HepG2 (cell line): ENCODE measurements at regions not wholly inside any gene's neighbourhood (a gene's known extent, or its start where the extent isn't known, plus 50 kb on each side); places are given as distances from the start of the nearest gene placed in this dataset.

Experiments used
- ATAC-seq: fragments of 200-7000 bp; cut with Tn5 transposase; 3 replicates; pipeline ENCODE4 v1.9.1; 2020; ENCODE audit warnings: mild to moderate bottlenecking, moderate library complexity
- BruUV-seq: library from RNA; stranded (reverse); fragments of 400-500 nt; replicated peaks from 2 replicates; lab custom pipeline; 2021; lab: Mats Ljungman, UMichigan
- CTCF ChIA-PET: fragments of 300-600 bp; formaldehyde crosslinking; extraction: SDS; loops from one replicate; lab custom pipeline; 2021; ENCODE audit warnings: low total read pairs, inconsistent platforms, low intra/inter-chr PET ratio; lab: Yijun Ruan, JAX
- POLR2A ChIA-PET: fragments of 350-600 bp; sonication (Branson Sonifier 250); formaldehyde crosslinking; loops from one replicate; lab custom pipeline; 2020; ENCODE audit warnings: antibody characterized with exemption, inconsistent platforms; lab: Yijun Ruan, JAX
- DNase-seq: peaks from one replicate; pipeline ENCODE4 v3.0.0-alpha.2; 2015; ENCODE audit warnings: low spot score
- FAIRE-seq: peaks from 3 replicates; lab custom pipeline; 2011; peaks lifted over from hg19 to GRCh38; lab: Jason Lieb, UNC
- H2AFZ ChIP-seq: one replicate; pipeline ENCODE4 v1.6.1; 2011; ENCODE audit warnings: low read length, inconsistent platforms
- H3K27ac ChIP-seq: fragments of 300-600 bp; 3 replicates; pipeline ENCODE4 v1.8.0; 2011; ENCODE audit warnings: mixed run types, mild to moderate bottlenecking, mixed read lengths, low read length, inconsistent platforms; ENCODE audit not compliant: insufficient read depth; ENCODE audit errors: extremely low read length
- H3K27me3 ChIP-seq, 2 experiments: fragments of 200-600 bp in 1 of 2; 2 replicates in 1 of 2; 3 replicates in 1 of 2; pipeline versions ENCODE4 v1.6.0 to v1.8.0; 2011; ENCODE audit warnings: low read length in 2 of 2, mild to moderate bottlenecking in 2 of 2, moderate library complexity in 2 of 2, inconsistent platforms in 1 of 2; ENCODE audit not compliant: insufficient read depth in 2 of 2, control insufficient read depth in 1 of 2
- H3K36me3 ChIP-seq, 2 experiments: fragments of 200-600 bp in 1 of 2; replicated peaks in 1 of 2; 2 replicates in 1 of 2; 3 replicates in 1 of 2; pipeline versions ENCODE4 v1.5.1 to v1.8.0; 2011; ENCODE audit warnings: low read length in 2 of 2, inconsistent platforms in 1 of 2; ENCODE audit not compliant: insufficient read depth in 2 of 2, control insufficient read depth in 1 of 2
- H3K4me1 ChIP-seq: 2 replicates; pipeline ENCODE4 v1.5.1; 2012; ENCODE audit warnings: low read length, inconsistent platforms; ENCODE audit not compliant: insufficient read depth
- H3K4me2 ChIP-seq: 2 replicates; pipeline ENCODE4 v1.6.0; 2011; ENCODE audit warnings: low read depth, low read length, inconsistent platforms
- H3K4me3 ChIP-seq, 3 experiments: fragments of 200-600 bp in 1 of 3; sonication (generic), shearing (Covaris generic) in 1 of 3; replicated peaks in 1 of 3; 2 replicates each; pipeline ENCODE4 v1.5.1; 2011 to 2016; ENCODE audit warnings: low read length in 3 of 3, inconsistent platforms in 2 of 3, low read depth in 2 of 3, mild to moderate bottlenecking in 2 of 3, control low read depth in 1 of 3, mixed read lengths in 1 of 3; ENCODE audit not compliant: insufficient read depth in 1 of 3
- H3K79me2 ChIP-seq: one replicate; pipeline ENCODE4 v1.6.1; 2011; ENCODE audit warnings: low read length, inconsistent platforms; ENCODE audit not compliant: insufficient read depth
- H3K9ac ChIP-seq: 2 replicates; pipeline ENCODE4 v1.6.0; 2011; ENCODE audit warnings: mild to moderate bottlenecking, low read depth, low read length, inconsistent platforms; ENCODE audit not compliant: insufficient read depth
- H3K9me3 ChIP-seq: 2 replicates; pipeline ENCODE4 v1.5.1; 2012; ENCODE audit warnings: mild to moderate bottlenecking, low read length
- H4K20me1 ChIP-seq: 2 replicates; pipeline ENCODE4 v1.6.0; 2011; ENCODE audit warnings: inconsistent platforms, mild to moderate bottlenecking, low read length, moderate library complexity; ENCODE audit not compliant: insufficient read depth
- MXD4 ChIP-seq: IDR thresholded peaks from 2 replicates; pipeline ENCODE4 v1.6.1; 2016; ENCODE audit warnings: mild to moderate bottlenecking, missing biosample characterization, missing genetic modification reagents
- ZKSCAN8 ChIP-seq: IDR thresholded peaks from 2 replicates; pipeline ENCODE4 v1.6.1; 2016; ENCODE audit warnings: borderline replicate concordance, missing genetic modification reagents, missing compliant biosample characterization
- WGBS: methylation state at CpG from one replicate; pipeline ENCODE4 v1.1.6; 2017; ENCODE audit warnings: low lambda C conversion rate; 5-methylcytosine and 5-hydroxymethylcytosine counted together
- in situ Hi-C: cut with HindIII; loops from 2 replicates; pipeline ENCODE4 v1.10.0; 2017; ENCODE audit warnings: low pct_unique_long_range_greater_than_20kb; ENCODE audit not compliant: extremely low pct_ligation_motif_present
- intact Hi-C: fragments of 100-400 bp; cut with micrococcal nuclease; formaldehyde crosslinking; loops from one replicate; pipeline ENCODE4 v1.10.0; 2022; ENCODE audit not compliant: unreplicated experiment
- TF ChIP-seq, protein P1 (sequence below): sonication (generic); formaldehyde crosslinking; IDR thresholded peaks from 2 replicates; pipeline ENCODE4 v1.5.0; 2020; ENCODE audit warnings: missing genetic modification reagents, mild to moderate bottlenecking, borderline replicate concordance
- TF ChIP-seq, protein P2 (sequence below): sonication (generic); formaldehyde crosslinking; IDR thresholded peaks from 2 replicates; pipeline ENCODE4 v1.5.1; 2020; ENCODE audit warnings: missing genetic modification reagents, mild to moderate bottlenecking, borderline replicate concordance
- TF ChIP-seq, protein P3 (sequence below): sonication (generic); formaldehyde crosslinking; IDR thresholded peaks from 2 replicates; pipeline ENCODE4 v1.4.0; 2020; ENCODE audit warnings: low read depth, mild to moderate bottlenecking, missing genetic modification reagents
- TF ChIP-seq, protein P4 (sequence below): sonication (generic); formaldehyde crosslinking; IDR thresholded peaks from 2 replicates; pipeline ENCODE4 v1.5.0; 2020; ENCODE audit warnings: mild to moderate bottlenecking, missing genetic modification reagents, borderline replicate concordance
- TF ChIP-seq, protein P5 (sequence below): IDR thresholded peaks from 2 replicates; pipeline ENCODE4 v1.6.1; 2016; ENCODE audit warnings: mild to moderate bottlenecking
- TF ChIP-seq, protein P6 (sequence below): sonication (generic); formaldehyde crosslinking; conservative IDR thresholded peaks from 2 replicates; pipeline ENCODE4 v1.4.0; 2020; ENCODE audit warnings: missing genetic modification reagents
- TF ChIP-seq, protein P7 (sequence below): sonication (generic); formaldehyde crosslinking; IDR thresholded peaks from 2 replicates; pipeline ENCODE4 v1.8.0; 2022; ENCODE audit warnings: low read depth, missing genetic modification reagents
- TF ChIP-seq, protein P8 (sequence below): sonication (generic); formaldehyde crosslinking; IDR thresholded peaks from 2 replicates; pipeline ENCODE4 v1.5.1; 2020; ENCODE audit warnings: missing genetic modification reagents, mild to moderate bottlenecking, borderline replicate concordance

DNA sequence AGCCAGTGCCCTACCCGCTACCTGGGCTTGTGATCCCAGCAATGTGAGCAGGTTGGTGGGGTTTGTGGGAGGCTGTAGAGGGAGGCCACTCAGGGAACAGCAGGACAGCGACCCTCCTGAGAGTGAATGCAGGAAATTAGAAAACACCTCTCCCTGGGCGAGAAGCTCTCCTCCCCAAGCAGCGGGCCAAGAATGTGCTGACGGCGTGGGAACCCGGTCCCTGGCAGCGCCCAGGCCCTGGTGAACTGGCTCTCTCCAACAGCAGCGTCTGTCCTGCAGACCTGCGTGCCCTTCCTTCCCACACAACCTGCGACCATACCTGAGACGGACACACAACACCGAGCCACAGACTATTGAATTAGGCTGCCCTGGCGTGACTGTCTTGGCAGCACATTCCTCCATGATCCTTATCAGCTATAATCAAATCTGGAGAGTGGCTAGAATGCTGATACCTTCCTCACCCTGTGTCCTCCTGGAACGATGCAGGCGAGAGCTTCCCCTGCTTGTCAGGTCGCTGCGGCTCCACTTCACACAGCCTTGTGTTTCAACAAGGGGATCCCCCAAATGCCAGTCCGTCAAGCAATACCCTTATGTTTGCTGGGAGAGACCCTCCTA, 114.8 kb upstream of the GSC start:
- CTCF ChIA-PET = no interaction called here
- ATAC-seq = no peak
- no peak overlapping the region for H3K4me2 ChIP-seq
- H3K27me3 ChIP-seq = peaks cover 4 to 53% of the 10 kb centered on the region in 2 experiments; a peak in 4 of 5 replicates
- no peaks in the 10 kb centered on the region for H3K9me3 ChIP-seq
- POLR2A ChIA-PET = no interaction called here
- WGBS = 20% methylated on average over 7 of the region's 19 CpGs
- H3K4me3 ChIP-seq = no peak overlapping the region
- no peaks in the 10 kb centered on the region for H3K36me3 ChIP-seq
- DNase-seq = no peak
- H3K27ac ChIP-seq = no peak overlapping the region
- H3K79me2 ChIP-seq = no peaks in the 10 kb centered on the region
- intact Hi-C loops = no loop called here
- no peaks in the 10 kb centered on the region for H4K20me1 ChIP-seq
- H3K9ac ChIP-seq = no peak overlapping the region
- no peak for FAIRE-seq
- peaks cover 7% of the 10 kb centered on the region; the same call in 1 of the 2 replicates for H3K4me1 ChIP-seq
- no TSS peak for BruUV-seq
- in situ Hi-C loops = no loop called here
- no peak overlapping the region for H2AFZ ChIP-seq
- TF ChIP-seq, protein P1, sequence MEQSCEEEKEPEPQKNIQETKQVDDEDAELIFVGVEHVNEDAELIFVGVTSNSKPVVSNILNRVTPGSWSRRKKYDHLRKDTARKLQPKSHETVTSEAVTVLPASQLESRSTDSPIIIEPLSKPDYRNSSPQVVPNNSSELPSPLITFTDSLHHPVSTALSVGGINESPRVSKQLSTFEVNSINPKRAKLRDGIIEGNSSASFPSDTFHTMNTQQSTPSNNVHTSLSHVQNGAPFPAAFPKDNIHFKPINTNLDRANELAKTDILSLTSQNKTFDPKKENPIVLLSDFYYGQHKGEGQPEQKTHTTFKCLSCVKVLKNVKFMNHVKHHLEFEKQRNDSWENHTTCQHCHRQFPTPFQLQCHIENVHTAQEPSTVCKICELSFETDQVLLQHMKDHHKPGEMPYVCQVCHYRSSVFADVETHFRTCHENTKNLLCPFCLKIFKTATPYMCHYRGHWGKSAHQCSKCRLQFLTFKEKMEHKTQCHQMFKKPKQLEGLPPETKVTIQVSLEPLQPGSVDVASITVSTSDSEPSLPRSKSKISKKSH (CRISPR knock-in tag) = no peak
- TF ChIP-seq, protein P2, sequence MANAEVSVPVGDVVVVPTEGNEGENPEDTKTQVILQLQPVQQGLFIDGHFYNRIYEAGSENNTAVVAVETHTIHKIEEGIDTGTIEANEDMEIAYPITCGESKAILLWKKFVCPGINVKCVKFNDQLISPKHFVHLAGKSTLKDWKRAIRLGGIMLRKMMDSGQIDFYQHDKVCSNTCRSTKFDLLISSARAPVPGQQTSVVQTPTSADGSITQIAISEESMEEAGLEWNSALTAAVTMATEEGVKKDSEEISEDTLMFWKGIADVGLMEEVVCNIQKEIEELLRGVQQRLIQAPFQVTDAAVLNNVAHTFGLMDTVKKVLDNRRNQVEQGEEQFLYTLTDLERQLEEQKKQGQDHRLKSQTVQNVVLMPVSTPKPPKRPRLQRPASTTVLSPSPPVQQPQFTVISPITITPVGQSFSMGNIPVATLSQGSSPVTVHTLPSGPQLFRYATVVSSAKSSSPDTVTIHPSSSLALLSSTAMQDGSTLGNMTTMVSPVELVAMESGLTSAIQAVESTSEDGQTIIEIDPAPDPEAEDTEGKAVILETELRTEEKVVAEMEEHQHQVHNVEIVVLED (CRISPR knock-in tag) = no peak
- TF ChIP-seq, protein P3, sequence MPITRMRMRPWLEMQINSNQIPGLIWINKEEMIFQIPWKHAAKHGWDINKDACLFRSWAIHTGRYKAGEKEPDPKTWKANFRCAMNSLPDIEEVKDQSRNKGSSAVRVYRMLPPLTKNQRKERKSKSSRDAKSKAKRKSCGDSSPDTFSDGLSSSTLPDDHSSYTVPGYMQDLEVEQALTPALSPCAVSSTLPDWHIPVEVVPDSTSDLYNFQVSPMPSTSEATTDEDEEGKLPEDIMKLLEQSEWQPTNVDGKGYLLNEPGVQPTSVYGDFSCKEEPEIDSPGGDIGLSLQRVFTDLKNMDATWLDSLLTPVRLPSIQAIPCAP (CRISPR knock-in tag) = no peak
- TF ChIP-seq ZKSCAN8 (CRISPR knock-in tag) (no peak), MXD4 (no peak)
- TF ChIP-seq, protein P4, sequence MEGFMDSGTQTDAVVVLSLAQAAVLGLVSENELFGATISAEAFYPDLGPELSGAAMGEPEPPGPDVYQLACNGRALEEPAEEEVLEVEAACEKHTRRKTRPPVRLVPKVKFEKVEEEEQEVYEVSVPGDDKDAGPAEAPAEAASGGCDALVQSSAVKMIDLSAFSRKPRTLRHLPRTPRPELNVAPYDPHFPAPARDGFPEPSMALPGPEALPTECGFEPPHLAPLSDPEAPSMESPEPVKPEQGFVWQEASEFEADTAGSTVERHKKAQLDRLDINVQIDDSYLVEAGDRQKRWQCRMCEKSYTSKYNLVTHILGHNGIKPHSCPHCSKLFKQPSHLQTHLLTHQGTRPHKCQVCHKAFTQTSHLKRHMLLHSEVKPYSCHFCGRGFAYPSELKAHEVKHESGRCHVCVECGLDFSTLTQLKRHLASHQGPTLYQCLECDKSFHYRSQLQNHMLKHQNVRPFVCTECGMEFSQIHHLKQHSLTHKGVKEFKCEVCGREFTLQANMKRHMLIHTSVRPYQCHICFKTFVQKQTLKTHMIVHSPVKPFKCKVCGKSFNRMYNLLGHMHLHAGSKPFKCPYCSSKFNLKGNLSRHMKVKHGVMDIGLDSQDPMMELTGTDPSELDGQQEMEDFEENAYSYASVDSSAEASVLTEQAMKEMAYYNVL (CRISPR knock-in tag) = no peak
- TF ChIP-seq, protein P5, sequence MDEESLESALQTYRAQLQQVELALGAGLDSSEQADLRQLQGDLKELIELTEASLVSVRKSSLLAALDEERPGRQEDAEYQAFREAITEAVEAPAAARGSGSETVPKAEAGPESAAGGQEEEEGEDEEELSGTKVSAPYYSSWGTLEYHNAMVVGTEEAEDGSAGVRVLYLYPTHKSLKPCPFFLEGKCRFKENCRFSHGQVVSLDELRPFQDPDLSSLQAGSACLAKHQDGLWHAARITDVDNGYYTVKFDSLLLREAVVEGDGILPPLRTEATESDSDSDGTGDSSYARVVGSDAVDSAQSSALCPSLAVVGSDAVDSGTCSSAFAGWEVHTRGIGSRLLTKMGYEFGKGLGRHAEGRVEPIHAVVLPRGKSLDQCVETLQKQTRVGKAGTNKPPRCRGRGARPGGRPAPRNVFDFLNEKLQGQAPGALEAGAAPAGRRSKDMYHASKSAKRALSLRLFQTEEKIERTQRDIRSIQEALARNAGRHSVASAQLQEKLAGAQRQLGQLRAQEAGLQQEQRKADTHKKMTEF (CRISPR knock-in tag) = no peak
- TF ChIP-seq, protein P6, sequence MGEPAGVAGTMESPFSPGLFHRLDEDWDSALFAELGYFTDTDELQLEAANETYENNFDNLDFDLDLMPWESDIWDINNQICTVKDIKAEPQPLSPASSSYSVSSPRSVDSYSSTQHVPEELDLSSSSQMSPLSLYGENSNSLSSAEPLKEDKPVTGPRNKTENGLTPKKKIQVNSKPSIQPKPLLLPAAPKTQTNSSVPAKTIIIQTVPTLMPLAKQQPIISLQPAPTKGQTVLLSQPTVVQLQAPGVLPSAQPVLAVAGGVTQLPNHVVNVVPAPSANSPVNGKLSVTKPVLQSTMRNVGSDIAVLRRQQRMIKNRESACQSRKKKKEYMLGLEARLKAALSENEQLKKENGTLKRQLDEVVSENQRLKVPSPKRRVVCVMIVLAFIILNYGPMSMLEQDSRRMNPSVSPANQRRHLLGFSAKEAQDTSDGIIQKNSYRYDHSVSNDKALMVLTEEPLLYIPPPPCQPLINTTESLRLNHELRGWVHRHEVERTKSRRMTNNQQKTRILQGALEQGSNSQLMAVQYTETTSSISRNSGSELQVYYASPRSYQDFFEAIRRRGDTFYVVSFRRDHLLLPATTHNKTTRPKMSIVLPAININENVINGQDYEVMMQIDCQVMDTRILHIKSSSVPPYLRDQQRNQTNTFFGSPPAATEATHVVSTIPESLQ (CRISPR knock-in tag) = no peak
- TF ChIP-seq, protein P7, sequence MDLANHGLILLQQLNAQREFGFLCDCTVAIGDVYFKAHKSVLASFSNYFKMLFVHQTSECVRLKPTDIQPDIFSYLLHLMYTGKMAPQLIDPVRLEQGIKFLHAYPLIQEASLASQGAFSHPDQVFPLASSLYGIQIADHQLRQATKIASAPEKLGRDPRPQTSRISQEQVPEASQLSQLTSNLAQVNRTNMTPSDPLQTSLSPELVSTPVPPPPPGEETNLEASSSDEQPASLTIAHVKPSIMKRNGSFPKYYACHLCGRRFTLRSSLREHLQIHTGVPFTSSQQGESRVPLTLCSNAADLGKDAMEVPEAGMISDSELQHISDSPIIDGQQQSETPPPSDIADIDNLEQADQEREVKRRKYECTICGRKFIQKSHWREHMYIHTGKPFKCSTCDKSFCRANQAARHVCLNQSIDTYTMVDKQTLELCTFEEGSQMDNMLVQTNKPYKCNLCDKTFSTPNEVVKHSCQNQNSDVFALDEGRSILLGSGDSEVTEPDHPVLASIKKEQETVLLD = no peak
- TF ChIP-seq, protein P8, sequence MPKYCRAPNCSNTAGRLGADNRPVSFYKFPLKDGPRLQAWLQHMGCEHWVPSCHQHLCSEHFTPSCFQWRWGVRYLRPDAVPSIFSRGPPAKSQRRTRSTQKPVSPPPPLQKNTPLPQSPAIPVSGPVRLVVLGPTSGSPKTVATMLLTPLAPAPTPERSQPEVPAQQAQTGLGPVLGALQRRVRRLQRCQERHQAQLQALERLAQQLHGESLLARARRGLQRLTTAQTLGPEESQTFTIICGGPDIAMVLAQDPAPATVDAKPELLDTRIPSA (CRISPR knock-in tag) = no peak
